Medulla oblongata (tissue), 1 donor: ENCODE measurements at regions not wholly inside any gene's neighbourhood (a gene's known extent, or its start where the extent isn't known, plus 50 kb on each side); places are given as distances from the start of the nearest gene placed in this dataset.
"Not testable (repeated sequence)": the region's sequence is repeated elsewhere in the genome, so short reads cannot be mapped to it uniquely, and the experiment has no call there.

Source experiments
- DNase-seq: peaks from one replicate; pipeline ENCODE4 v3.0.0-alpha.2; 2015; ENCODE audit errors: extremely low spot score

DNA sequence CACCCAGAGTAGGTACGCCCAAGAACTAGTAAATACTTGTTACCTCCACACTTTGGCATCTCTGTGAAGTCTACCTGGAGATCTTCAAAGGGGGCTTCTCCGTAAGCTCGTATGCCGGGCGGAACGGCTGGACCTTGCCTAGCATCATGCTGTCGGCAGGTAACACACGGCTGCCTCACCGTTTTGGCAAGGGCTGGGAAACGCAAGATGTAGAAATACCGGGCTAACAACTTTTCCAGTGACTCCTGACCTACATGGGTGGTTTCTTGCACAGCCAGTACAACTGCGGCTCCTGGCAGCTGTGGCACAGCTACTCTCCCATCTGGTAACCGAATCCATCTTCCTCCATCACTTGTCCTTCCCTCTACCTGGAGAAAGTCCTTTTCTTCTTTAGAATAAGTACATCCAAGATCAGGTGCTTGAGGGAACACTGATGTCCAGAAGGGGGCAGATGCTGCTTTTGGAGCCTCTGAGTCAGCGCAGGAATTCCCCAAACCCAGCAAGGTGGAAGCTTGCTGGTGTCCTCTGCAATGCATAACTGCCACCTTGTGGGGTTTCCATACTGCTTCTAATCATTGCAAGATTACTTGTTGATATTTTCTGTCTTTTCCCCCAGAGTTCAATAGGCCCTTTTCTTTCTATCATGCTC is 59.7 kb upstream of the FRG2C start:
- DNase-seq: not testable (repeated sequence)

DNA sequence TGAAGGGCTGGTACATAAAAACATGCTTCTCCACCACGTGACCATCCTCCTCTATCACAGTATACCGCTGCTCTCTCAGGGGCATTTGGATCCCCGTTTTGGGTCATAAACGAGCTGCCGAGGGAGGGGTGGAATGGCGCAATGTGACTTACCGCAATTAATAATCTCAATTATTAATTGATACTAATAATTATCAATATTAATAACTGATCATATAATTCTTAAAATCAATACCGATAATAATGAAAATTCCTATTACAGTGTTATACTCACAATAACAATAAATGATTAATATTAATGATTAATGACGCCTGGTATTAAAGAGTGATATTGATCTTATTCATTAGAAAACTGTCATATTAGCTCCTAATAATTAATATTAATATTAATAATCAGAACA is 56.1 kb upstream of the FRG2C start:
- DNase-seq: not testable (repeated sequence)

DNA sequence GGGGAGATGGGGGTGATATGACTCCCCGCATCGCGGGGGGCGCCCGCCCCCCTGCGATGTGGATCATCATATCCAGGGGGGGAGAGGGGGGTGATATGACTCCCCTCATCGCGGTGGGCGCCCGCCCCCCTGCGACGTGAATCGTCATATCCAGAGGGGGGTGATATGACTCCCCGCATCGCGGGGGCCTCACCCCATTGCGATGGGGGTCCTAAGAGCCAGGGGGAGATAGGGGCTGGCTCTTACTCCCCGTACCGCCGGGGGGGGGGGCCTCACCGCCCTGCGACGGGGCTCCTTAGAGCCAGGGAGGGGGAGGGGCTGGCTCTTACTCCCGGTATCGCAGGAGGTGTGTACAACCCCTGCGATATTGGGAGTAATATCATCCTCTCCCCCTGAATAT is 54.5 kb upstream of the FRG2C start:
- not testable (repeated sequence) for DNase-seq

DNA sequence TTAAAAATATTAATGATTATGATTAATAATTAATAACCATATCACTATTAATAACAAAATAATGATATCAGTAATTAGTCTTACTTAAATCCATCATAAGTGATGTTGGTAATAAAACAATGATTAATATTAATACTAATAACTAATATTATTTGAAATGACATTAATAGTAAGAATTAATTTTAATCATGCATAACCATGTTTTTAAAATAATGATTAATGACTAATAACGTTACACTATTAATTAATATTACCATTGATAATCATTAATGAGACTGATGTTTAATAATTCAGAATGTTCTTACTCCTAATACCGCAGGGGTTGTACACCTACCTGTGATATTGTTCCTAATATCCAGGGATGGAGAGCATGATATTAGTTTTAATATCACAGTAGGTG is 53.4 kb upstream of the FRG2C start:
- DNase-seq: no peak

DNA sequence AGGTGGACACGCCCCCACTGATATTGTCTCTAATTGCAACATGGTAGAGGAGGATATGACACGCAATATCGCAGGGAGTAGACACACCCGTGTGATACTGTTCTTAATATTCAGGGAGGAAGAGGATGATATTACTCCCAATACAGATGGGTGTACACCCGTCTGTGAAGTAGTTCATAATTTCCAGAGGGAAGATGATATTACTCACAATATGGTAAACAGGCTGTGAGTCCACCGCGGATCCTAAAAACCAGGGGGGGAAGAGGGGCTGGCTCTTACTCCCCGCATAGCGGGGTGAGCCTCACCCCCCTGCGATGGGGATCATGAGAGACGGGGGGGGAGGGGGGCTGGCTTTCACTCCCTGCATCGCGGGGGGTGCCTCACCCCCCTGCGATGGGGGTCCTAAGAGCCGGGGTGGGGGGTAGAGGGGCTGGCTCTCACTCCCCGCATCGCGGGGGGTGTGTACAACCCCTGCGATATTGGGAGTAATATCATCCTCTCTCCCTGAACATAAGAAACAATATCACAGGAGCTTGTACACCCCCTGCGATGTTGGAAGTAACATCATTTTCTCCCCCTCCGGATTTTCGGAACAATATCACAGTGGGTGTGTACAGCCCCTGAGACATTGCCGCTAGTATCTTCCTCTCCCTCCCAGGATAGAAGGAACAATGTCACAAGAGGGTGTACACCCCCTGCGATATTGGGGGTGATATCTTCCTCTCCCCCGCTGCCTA is 52.2 kb upstream of the FRG2C start:
- DNase-seq: not testable (repeated sequence)
